SK-N-MC (cell line): ENCODE measurements at regions not wholly inside any gene's neighbourhood (a gene's known extent, or its start where the extent isn't known, plus 50 kb on each side); places are given as distances from the start of the nearest gene placed in this dataset.

Experiments
- DNase-seq: peaks from one replicate; pipeline ENCODE4 v3.0.0-alpha.2; 2011; ENCODE audit warnings: low read depth, low spot score
- H3K27ac ChIP-seq: fragments of 200-600 bp; sonication (generic); 2 replicates; pipeline ENCODE4 v1.5.1; 2016; ENCODE audit warnings: mixed run types
- H3K36me3 ChIP-seq: fragments of 200-600 bp; sonication (generic); 2 replicates; pipeline ENCODE4 v1.6.1; 2017; ENCODE audit warnings: antibody characterized with exemption, low read length, mixed read lengths; ENCODE audit not compliant: insufficient read depth
- H3K4me3 ChIP-seq: fragments of 200-600 bp; sonication (generic); 2 replicates; pipeline ENCODE4 v1.5.1; 2016
- H3K9ac ChIP-seq: fragments of 200-600 bp; sonication (generic); 2 replicates; pipeline ENCODE4 v1.8.0; 2017; ENCODE audit warnings: mixed run types, mixed read lengths; ENCODE audit not compliant: insufficient read length
- H3K9me3 ChIP-seq: fragments of 200-600 bp; sonication (generic); 2 replicates; pipeline ENCODE4 v1.6.1; 2017; ENCODE audit warnings: low read depth, mild to moderate bottlenecking, antibody characterized with exemption, low read length, moderate library complexity, mixed read lengths
- EZH2 ChIP-seq: fragments of 200-600 bp; sonication (generic); IDR thresholded peaks from one replicate; pipeline ENCODE4 v1.6.1; 2017; ENCODE audit warnings: antibody characterized with exemption
- FOXP2 ChIP-seq: optimal IDR thresholded peaks from 2 replicates; pipeline ENCODE3; 2011; ENCODE audit warnings: mild to moderate bottlenecking, moderate library complexity; ENCODE audit not compliant: insufficient read depth; ENCODE audit errors: extremely low read length, control extremely low read depth
- POLR2AphosphoS5 ChIP-seq: IDR thresholded peaks from 2 replicates; pipeline ENCODE4 v1.6.1; 2012; ENCODE audit warnings: mild to moderate bottlenecking, low read depth, low read length, borderline replicate concordance

- TF ChIP-seq EZH2 = no peak
- no peak for TF ChIP-seq FOXP2
- no peak for TF ChIP-seq POLR2AphosphoS5
- Histone ChIP-seq H3K9me3 (no peaks in the 10 kb centered on the region), H3K36me3 (no peaks in the 10 kb centered on the region), H3K4me3 (no peak overlapping the region), H3K27ac (no peak overlapping the region), H3K9ac (no peak overlapping the region)
- DNase-seq = no peak
Measured at GRCh38 chr5:113922343-113922742, 408.8 kb downstream of the YTHDC2 start.

- Histone ChIP-seq H3K4me3 (no peak overlapping the region), H3K9ac (no peak overlapping the region), H3K36me3 (no peaks in the 10 kb centered on the region), H3K27ac (no peak overlapping the region), H3K9me3 (no peaks in the 10 kb centered on the region)
- no peak for TF ChIP-seq POLR2AphosphoS5
- TF ChIP-seq FOXP2 = no peak
- TF ChIP-seq EZH2 = no peak
- no peak for DNase-seq
Measured at GRCh38 chr5:113935453-113935852, 422.0 kb downstream of the YTHDC2 start.

GRCh38 chr5:113937301-113937700, 423.8 kb downstream of the YTHDC2 start:
- H3K4me3 ChIP-seq = no peak overlapping the region
- TF ChIP-seq EZH2 (no peak), POLR2AphosphoS5 (no peak), FOXP2 (no peak)
- no peak overlapping the region for H3K9ac ChIP-seq
- DNase-seq = no peak
- no peaks in the 10 kb centered on the region for H3K9me3 ChIP-seq
- H3K36me3 ChIP-seq = no peaks in the 10 kb centered on the region
- H3K27ac ChIP-seq = no peak overlapping the region

GRCh38 chr5:113939988-113940387, 421.9 kb upstream of the KCNN2 start:
- Histone ChIP-seq H3K27ac (no peak overlapping the region), H3K9ac (no peak overlapping the region), H3K9me3 (no peaks in the 10 kb centered on the region), H3K36me3 (no peaks in the 10 kb centered on the region), H3K4me3 (no peak overlapping the region)
- TF ChIP-seq EZH2 (no peak), POLR2AphosphoS5 (no peak), FOXP2 (no peak)
- no peak for DNase-seq

- Histone ChIP-seq H3K27ac (no peak overlapping the region), H3K9ac (no peak overlapping the region), H3K36me3 (no peaks in the 10 kb centered on the region), H3K9me3 (no peaks in the 10 kb centered on the region), H3K4me3 (no peak overlapping the region)
- DNase-seq = no peak
- TF ChIP-seq EZH2 = no peak
- TF ChIP-seq POLR2AphosphoS5 = no peak
- TF ChIP-seq FOXP2 = no peak
Measured at GRCh38 chr5:113950186-113950585, 411.7 kb upstream of the KCNN2 start.

GRCh38 chr5:113965225-113965624, 396.6 kb upstream of the KCNN2 start:
- TF ChIP-seq EZH2 = no peak
- no peak for TF ChIP-seq POLR2AphosphoS5
- TF ChIP-seq FOXP2 = no peak
- DNase-seq = no peak
- no peaks in the 10 kb centered on the region for H3K36me3 ChIP-seq
- H3K9ac ChIP-seq = no peak overlapping the region
- H3K4me3 ChIP-seq = no peak overlapping the region
- no peak overlapping the region for H3K27ac ChIP-seq
- H3K9me3 ChIP-seq = no peaks in the 10 kb centered on the region

- TF ChIP-seq FOXP2 (no peak), POLR2AphosphoS5 (no peak), EZH2 (no peak)
- H3K4me3 ChIP-seq = no peak overlapping the region
- no peak overlapping the region for H3K9ac ChIP-seq
- no peaks in the 10 kb centered on the region for H3K9me3 ChIP-seq
- H3K36me3 ChIP-seq = no peaks in the 10 kb centered on the region
- no peak for DNase-seq
- H3K27ac ChIP-seq = no peak overlapping the region
Measured at GRCh38 chr5:113969901-113970300, 392.0 kb upstream of the KCNN2 start.

- no peak for TF ChIP-seq POLR2AphosphoS5
- no peak for TF ChIP-seq FOXP2
- no peak for TF ChIP-seq EZH2
- Histone ChIP-seq H3K9ac (no peak overlapping the region), H3K27ac (no peak overlapping the region), H3K36me3 (no peaks in the 10 kb centered on the region), H3K4me3 (no peak overlapping the region), H3K9me3 (no peaks in the 10 kb centered on the region)
- DNase-seq = no peak
Measured at GRCh38 chr5:113971454-113971853, 390.4 kb upstream of the KCNN2 start.

- TF ChIP-seq FOXP2 = no peak
- TF ChIP-seq POLR2AphosphoS5 = no peak
- TF ChIP-seq EZH2 = no peak
- H3K9me3 ChIP-seq = no peaks in the 10 kb centered on the region
- H3K4me3 ChIP-seq = no peak overlapping the region
- no peak for DNase-seq
- no peak overlapping the region for H3K27ac ChIP-seq
- H3K36me3 ChIP-seq = no peaks in the 10 kb centered on the region
- no peak overlapping the region for H3K9ac ChIP-seq
Measured at GRCh38 chr5:113974976-113975375, 386.9 kb upstream of the KCNN2 start.
